Keratinocyte (primary cell): ENCODE measurements at regions not wholly inside any gene's neighbourhood (a gene's known extent, or its start where the extent isn't known, plus 50 kb on each side); places are given as distances from the start of the nearest gene placed in this dataset.

ENCODE experiments used
- CTCF ChIP-seq, 3 experiments: IDR thresholded peaks in 1 of 3; conservative IDR thresholded peaks in 1 of 3; optimal IDR thresholded peaks in 1 of 3; 2 replicates in 2 of 3; 3 replicates in 1 of 3; pipeline versions ENCODE3 to v1.5.1; 2011; ENCODE audit warnings: low read length in 3 of 3, mild to moderate bottlenecking in 3 of 3, moderate library complexity in 2 of 3, control low read depth in 1 of 3, inconsistent platforms in 1 of 3; ENCODE audit not compliant: insufficient read depth in 2 of 3; ENCODE audit errors: extremely low read depth in 1 of 3
- EZH2 ChIP-seq: IDR thresholded peaks from one replicate; pipeline ENCODE4 v1.6.1; 2012; ENCODE audit warnings: inconsistent platforms, mild to moderate bottlenecking, low read length, moderate library complexity

- TF ChIP-seq CTCF (optimal IDR thresholded peaks at IDR 0.05 in 1 of 3, IDR thresholded peaks at IDR 0.05 in 1 of 3, conservative IDR thresholded peaks at IDR 0.05 in 1 of 3; ENCODE audit: extremely low read depth in 1 of 3, insufficient read depth in 2 of 3, low read length in 3 of 3) (no peak), EZH2 (no peak)
Measured at GRCh38 chr2:16279201-16279570, 338.8 kb downstream of the MYCN start.
